GM18951 (cell line): ENCODE measurements at regions not wholly inside any gene's neighbourhood (a gene's known extent, or its start where the extent isn't known, plus 50 kb on each side); places are given as distances from the start of the nearest gene placed in this dataset.
"Not testable (repeated sequence)": the region's sequence is repeated elsewhere in the genome, so short reads cannot be mapped to it uniquely, and the experiment has no call there.

Source experiments
- POLR2A ChIP-seq: IDR thresholded peaks from 4 replicates; pipeline ENCODE4 v1.6.1; 2011; ENCODE audit warnings: mild to moderate bottlenecking; ENCODE audit not compliant: insufficient read length, insufficient read depth; ENCODE audit errors: extremely low read depth
- in situ Hi-C: fragments of 300-500 bp; cut with MboI; formaldehyde crosslinking; loops from one replicate; pipeline ENCODE4 v1.12.0; 2022; ENCODE audit warnings: low sequenced_read_pairs, mixed read lengths, inconsistent platforms; ENCODE audit not compliant: unreplicated experiment

- TF ChIP-seq POLR2A: no peak
- in situ Hi-C loops: loop anchor here (25.0 kb wide), 1 partner anchor 289 kb away; no protein-coding TSS in a partner anchor
These were observed 59.2 kb downstream of the IL12A start for GRCh38 chr3:160047876-160048275.

- in situ Hi-C loops: loop anchor here (25.0 kb wide), 1 partner anchor 288 kb away; no protein-coding TSS in a partner anchor
- TF ChIP-seq POLR2A: no peak
These were observed 60.4 kb downstream of the IL12A start for GRCh38 chr3:160049038-160049437.

- no peak for TF ChIP-seq POLR2A
- in situ Hi-C loops: loop anchor here (25.0 kb wide), 1 partner anchor 288 kb away; no protein-coding TSS in a partner anchor
These were observed 60.9 kb downstream of the IL12A start for GRCh38 chr3:160049565-160049964.

- no peak for TF ChIP-seq POLR2A
- in situ Hi-C loops: loop anchor here (25.0 kb wide), 1 partner anchor 287 kb away; no protein-coding TSS in a partner anchor
These were observed 61.4 kb downstream of the IL12A start for GRCh38 chr3:160049988-160050387.

GRCh38 chr3:160052385-160053047, 63.9 kb downstream of the IL12A start:
- in situ Hi-C loops: no loop called here
- TF ChIP-seq POLR2A: no peak

- TF ChIP-seq POLR2A: no peak
- in situ Hi-C loops: no loop called here
These were observed 64.4 kb downstream of the IL12A start for GRCh38 chr3:160053048-160053391.

GRCh38 chr3:160054862-160055261, 66.2 kb downstream of the IL12A start:
- in situ Hi-C loops: not testable (repeated sequence)

- no peak for TF ChIP-seq POLR2A
- in situ Hi-C loops: no loop called here
These were observed 67.0 kb downstream of the IL12A start for GRCh38 chr3:160055659-160056058.

GRCh38 chr3:160057331-160057730, 68.7 kb downstream of the IL12A start:
- in situ Hi-C loops: no loop called here
- TF ChIP-seq POLR2A: no peak

- TF ChIP-seq POLR2A: no peak
- in situ Hi-C loops: no loop called here
These were observed 71.9 kb downstream of the IL12A start for GRCh38 chr3:160060409-160061027.

GRCh38 chr3:160061525-160061924, 72.9 kb downstream of the IL12A start:
- TF ChIP-seq POLR2A: no peak
- in situ Hi-C loops: no loop called here

- in situ Hi-C loops: no loop called here
- no peak for TF ChIP-seq POLR2A
These were observed 76.6 kb downstream of the IL12A start for GRCh38 chr3:160065282-160065681.

- in situ Hi-C loops: no loop called here
- no peak for TF ChIP-seq POLR2A
These were observed 77.2 kb downstream of the IL12A start for GRCh38 chr3:160065786-160066185.

- in situ Hi-C loops: no loop called here
- TF ChIP-seq POLR2A: no peak
These were observed 81.4 kb downstream of the IL12A start for GRCh38 chr3:160069986-160070385.

- in situ Hi-C loops: no loop called here
- no peak for TF ChIP-seq POLR2A
These were observed 87.9 kb downstream of the IL12A start for GRCh38 chr3:160076519-160076918.

GRCh38 chr3:160078533-160078932, 89.9 kb downstream of the IL12A start:
- TF ChIP-seq POLR2A: no peak
- in situ Hi-C loops: no loop called here
